Ascending aorta (tissue), 2 donors: ENCODE measurements at regions not wholly inside any gene's neighbourhood (a gene's known extent, or its start where the extent isn't known, plus 50 kb on each side); places are given as distances from the start of the nearest gene placed in this dataset.

Source experiments
- DNase-seq, 2 donors: peaks; one replicate each; pipeline ENCODE4 v3.0.0-alpha.2; 2019; ENCODE audit warnings: low spot score in 2 of 2
- H3K27ac ChIP-seq, 2 donors: fragments of 200-600 bp; sonication (generic); one replicate each; pipeline ENCODE4 v1.5.1; 2016 to 2017; ENCODE audit warnings: mild to moderate bottlenecking in 1 of 2
- H3K27me3 ChIP-seq: fragments of 200-600 bp; sonication (generic); one replicate; pipeline ENCODE4 v1.5.1; 2017
- H3K36me3 ChIP-seq, 2 donors: fragments of 200-600 bp; sonication (generic); one replicate each; pipeline ENCODE4 v1.5.1; 2016
- H3K4me1 ChIP-seq, 2 donors: fragments of 200-600 bp; sonication (generic); one replicate each; pipeline ENCODE4 v1.5.1; 2016 to 2017; ENCODE audit warnings: mild to moderate bottlenecking in 1 of 2
- H3K4me3 ChIP-seq, 2 donors: fragments of 200-600 bp; sonication (generic); one replicate each; pipeline ENCODE4 v1.5.1; 2016 to 2017; ENCODE audit warnings: mild to moderate bottlenecking in 1 of 2
- H3K9me3 ChIP-seq, 2 donors: fragments of 200-600 bp; sonication (generic); one replicate each; pipeline ENCODE4 v1.5.1; 2016
- CTCF ChIP-seq, 3 experiments: fragments of 200-600 bp in 2 of 3; fragments of 450-650 bp in 1 of 3; sonication (generic) in 2 of 3; IDR thresholded peaks; one replicate each; pipeline ENCODE4 v1.5.1; 2016 to 2019; ENCODE audit warnings: antibody characterized with exemption in 3 of 3, mild to moderate bottlenecking in 1 of 3, moderate library complexity in 1 of 3
- intact Hi-C: fragments of 100-400 bp; cut with DNase I; formaldehyde crosslinking; loops from one replicate; pipeline ENCODE4 v1.15.1; 2023

- Histone ChIP-seq H3K36me3 (no peaks in the 10 kb centered on the region), H3K27ac (no peak overlapping the region), H3K9me3 (no peaks in the 10 kb centered on the region), H3K27me3 (no peaks in the 10 kb centered on the region), H3K4me1 (no peaks in the 10 kb centered on the region), H3K4me3 (no peak overlapping the region)
- intact Hi-C loops = no loop called here
- DNase-seq = no peak
- TF ChIP-seq CTCF (IDR thresholded peaks at IDR 0.05) = no peak
These were observed 474.4 kb downstream of the BRD1 start for GRCh38 chr22:49353235-49353634.

DNA sequence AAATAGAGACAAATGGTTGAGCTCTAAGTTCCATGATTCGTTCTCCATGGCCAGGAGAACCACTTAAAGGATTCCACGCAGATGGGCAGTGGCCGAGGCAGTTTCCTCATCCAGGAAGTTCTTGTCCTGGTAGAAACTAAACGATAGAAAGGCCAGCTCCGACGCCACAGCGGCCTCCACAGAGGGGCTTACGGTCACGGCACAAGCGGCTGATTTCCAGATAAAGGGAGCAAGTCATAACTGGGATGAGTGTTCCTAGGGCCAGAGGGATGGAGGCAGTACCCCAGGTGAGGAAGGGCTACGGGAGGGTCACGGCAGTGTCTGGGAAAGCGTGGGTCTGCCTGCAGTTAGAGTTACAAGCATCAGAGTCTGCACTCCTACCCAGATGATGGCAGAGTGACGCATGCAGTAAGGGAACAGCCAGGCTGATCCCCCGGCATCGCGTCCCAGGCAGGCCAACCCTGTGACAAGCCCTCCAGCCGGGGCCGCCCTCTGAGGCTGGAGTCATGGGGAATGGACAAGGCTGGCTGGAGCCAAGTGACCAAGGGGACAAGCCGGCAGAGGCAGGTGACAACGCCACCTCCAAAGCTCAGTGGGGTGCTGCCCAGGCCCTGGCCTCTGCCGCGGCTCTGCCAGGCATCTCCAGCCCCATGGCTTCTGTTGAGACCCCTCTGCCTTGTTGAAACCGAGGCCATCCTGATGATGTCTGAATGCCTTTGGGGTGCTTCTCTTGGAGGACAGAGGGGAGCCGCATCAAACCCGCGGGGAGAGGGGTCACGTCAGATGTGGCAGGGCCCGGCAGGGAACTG is 475.1 kb downstream of the BRD1 start:
- H3K27me3 ChIP-seq = no peaks in the 10 kb centered on the region
- intact Hi-C loops = no loop called here

GRCh38 chr22:49351761-49352227 is 475.9 kb downstream of the BRD1 start:
- peak in 1 of 2 donors; percentile 42 for DNase-seq
- Histone ChIP-seq H3K27me3 (no peaks in the 10 kb centered on the region), H3K9me3 (no peaks in the 10 kb centered on the region), H3K4me1 (no peaks in the 10 kb centered on the region), H3K4me3 (no peak overlapping the region), H3K36me3 (no peaks in the 10 kb centered on the region), H3K27ac (no peak overlapping the region)
- intact Hi-C loops = no loop called here
- no peak for TF ChIP-seq CTCF (IDR thresholded peaks at IDR 0.05)

More for the DNA sequence above, 475.1 kb downstream of the BRD1 start:
- Histone ChIP-seq H3K4me1 (no peaks in the 10 kb centered on the region), H3K9me3 (no peaks in the 10 kb centered on the region), H3K27ac (no peak overlapping the region), H3K36me3 (no peaks in the 10 kb centered on the region), H3K4me3 (no peak overlapping the region)
- TF ChIP-seq CTCF (IDR thresholded peaks at IDR 0.05) = no peak
- DNase-seq = peak in 1 of 2 donors; percentile 50

GRCh38 chr22:49350441-49351121 is 477.1 kb downstream of the BRD1 start:
- DNase-seq = peak in 1 of 2 donors; percentile 53
- intact Hi-C loops = no loop called here
- H3K4me1 ChIP-seq = no peaks in the 10 kb centered on the region

GRCh38 chr22:49349841-49350381 is 477.8 kb downstream of the BRD1 start:
- Histone ChIP-seq H3K27ac (no peak overlapping the region), H3K27me3 (no peaks in the 10 kb centered on the region), H3K36me3 (no peaks in the 10 kb centered on the region), H3K4me1 (no peaks in the 10 kb centered on the region), H3K4me3 (no peak overlapping the region), H3K9me3 (no peaks in the 10 kb centered on the region)
- TF ChIP-seq CTCF (IDR thresholded peaks at IDR 0.05) = no peak
- intact Hi-C loops = no loop called here
- DNase-seq = peak in 1 of 2 donors; percentile 44

More at GRCh38 chr22:49350441-49351121, 477.1 kb downstream of the BRD1 start:
- no peak overlapping the region for H3K4me3 ChIP-seq
- no peak for TF ChIP-seq CTCF (IDR thresholded peaks at IDR 0.05)
- no peak overlapping the region for H3K27ac ChIP-seq
- H3K27me3 ChIP-seq = no peaks in the 10 kb centered on the region
- H3K36me3 ChIP-seq = no peaks in the 10 kb centered on the region
- no peaks in the 10 kb centered on the region for H3K9me3 ChIP-seq
